HG03039 (cell line): ENCODE measurements at regions not wholly inside any gene's neighbourhood (a gene's known extent, or its start where the extent isn't known, plus 50 kb on each side); places are given as distances from the start of the nearest gene placed in this dataset.
"Not testable (repeated sequence)": the region's sequence is repeated elsewhere in the genome, so short reads cannot be mapped to it uniquely, and the experiment has no call there.

Experiments used
- ATAC-seq: cut with Tn5 transposase; IDR thresholded peaks from one replicate; pipeline ENCODE4 v1.9.1; 2021; ENCODE audit warnings: mild to moderate bottlenecking, moderate library complexity; ENCODE audit not compliant: unreplicated experiment

DNA sequence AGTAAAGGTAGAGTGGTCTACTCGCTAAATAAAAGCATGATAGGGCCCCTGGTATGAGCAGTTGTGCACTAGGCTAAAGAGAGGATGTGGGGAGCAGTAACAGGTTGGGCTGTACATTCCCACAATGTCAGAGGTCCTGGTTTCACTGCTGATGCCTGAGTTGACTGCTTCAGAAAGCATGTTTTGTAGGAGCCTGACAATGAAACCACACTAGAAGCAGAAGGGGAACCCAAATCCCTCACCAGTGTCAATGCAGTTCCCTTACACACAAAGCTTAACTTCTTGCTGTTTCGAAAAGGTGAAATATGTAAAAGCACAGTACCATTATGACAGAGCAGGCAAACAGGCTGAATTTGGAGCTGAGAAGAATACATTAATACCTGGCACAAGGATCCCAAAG lies 291.7 kb upstream of the KYNU start:
- peak; percentile 66 for ATAC-seq

DNA sequence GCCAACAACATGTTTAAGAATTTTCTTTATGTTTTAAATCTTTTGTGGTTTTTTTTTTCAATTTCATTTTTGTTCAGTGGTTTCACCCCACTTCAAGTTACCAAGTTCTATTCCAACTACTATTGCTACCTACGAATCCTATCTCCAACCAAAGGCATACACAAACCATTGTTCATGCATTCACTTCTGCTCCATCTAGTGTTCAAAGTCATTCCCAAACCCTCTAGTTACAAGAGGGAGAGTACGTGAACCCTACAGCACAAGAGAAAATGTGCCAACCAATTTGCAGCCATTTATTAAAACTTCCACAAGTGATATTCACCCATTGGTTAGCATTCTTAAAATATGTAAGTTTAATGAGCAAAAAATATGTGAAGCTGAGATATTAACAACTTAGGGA lies 295.1 kb upstream of the KYNU start:
- no peak for ATAC-seq

DNA sequence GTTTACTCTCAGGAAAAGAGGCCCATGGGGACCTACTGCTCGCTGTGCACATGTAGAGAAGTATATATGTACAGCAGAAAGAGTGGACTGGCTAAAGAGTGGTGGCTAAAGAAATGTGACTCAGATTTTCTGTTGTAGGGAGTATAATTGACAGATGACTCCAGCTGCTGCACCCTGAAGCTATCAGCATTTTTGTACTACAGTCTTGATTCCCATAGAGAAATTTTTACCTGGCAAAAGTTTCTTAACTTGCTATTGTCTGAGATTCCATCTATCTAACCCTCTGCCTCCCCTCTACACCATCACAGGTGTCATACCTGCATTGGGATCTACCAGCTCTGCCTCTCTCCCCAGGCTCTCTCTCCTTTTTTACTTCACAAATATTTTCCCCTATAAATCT lies 296.0 kb upstream of the KYNU start:
- no peak for ATAC-seq

DNA sequence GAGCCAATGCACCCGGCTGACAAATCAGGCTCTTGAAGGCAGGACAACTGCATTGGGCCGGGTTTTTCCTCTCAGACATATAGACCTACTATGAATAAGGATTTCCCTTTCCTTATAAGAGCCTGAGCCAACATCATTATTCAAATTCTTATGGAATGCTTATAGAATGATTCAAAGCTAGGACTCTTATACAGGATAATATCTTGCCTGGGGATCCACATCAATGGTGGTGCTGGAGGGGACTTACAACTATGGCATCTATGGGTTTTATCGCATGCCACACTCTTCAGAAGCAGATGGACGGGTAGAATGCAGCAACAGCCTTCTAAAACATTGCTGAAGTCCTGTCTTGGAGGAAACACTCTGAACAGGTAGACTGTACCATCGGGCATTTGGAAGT lies 296.8 kb upstream of the KYNU start:
- ATAC-seq = no peak

DNA sequence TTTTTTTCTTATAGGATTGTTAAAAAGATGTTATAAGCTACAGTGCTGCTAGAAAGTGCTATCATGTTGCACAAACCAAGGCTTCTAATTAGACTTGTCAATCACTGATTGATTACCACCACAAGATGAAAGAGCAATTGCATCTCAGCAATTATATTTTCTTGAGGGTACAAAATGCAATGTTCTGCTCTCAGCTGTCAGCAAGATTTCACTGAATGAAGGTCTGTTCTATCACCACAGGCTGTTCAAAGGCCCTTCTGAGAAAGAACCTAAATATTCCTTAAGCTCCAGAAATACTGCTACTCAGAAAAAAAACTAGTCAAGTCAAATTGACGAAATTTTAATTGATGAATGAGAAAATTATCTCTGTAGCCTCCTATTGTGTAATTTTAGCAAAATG lies 301.9 kb upstream of the KYNU start:
- no peak for ATAC-seq

DNA sequence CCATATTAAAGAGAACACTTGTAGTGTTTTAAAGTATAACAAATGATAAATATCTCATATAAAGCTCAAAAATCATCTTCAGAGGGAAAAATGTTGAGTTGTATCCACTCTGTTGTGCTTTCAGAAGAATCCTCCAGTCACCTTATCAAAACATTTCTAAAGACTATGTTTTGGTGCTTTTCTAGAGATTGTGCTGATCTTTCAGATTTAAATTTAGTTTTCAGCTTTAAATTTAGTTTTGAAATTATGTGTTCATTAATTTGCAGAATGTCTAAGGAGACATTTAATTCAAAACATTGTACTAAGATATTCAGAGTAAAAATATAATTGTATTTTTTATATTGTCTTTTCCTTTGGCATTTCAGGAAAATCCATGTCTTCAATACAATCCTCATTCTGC lies 303.1 kb upstream of the KYNU start:
- ATAC-seq = no peak

DNA sequence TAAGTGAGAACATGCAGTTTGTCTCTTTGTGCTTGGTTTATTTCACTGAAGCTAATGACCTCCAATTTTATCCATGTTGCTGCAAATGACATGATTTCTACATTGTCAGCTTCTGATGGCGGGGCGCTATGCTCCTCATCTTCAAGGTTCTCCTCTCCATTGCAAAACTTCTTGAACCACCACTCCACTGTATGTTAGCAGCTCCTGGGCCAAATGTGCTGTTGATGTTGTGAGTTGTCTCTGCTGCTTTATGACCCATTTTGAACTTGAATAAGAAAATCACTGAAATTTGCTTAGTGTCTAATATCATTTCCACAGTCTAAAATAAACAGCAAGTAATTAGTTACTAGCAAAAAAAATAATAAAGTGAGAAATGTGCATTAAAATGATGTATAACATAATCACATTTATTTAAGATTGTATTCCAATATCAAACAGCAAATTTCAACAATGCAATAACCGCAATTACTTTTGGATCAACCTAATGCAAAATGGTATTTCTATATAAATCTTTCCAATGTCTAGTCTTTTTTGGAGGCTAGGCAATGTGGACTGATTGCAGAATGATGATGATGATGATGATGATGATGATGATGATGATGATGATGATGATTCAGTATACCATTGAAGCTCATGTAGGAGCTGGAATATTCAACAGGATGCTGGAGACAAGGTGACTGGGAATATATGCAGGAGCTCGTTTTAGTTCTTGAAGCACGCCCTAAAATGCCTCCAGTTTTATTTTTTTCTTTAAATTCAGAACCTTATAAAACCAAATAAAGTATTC lies 304.9 kb upstream of the KYNU start:
- ATAC-seq = no peak

DNA sequence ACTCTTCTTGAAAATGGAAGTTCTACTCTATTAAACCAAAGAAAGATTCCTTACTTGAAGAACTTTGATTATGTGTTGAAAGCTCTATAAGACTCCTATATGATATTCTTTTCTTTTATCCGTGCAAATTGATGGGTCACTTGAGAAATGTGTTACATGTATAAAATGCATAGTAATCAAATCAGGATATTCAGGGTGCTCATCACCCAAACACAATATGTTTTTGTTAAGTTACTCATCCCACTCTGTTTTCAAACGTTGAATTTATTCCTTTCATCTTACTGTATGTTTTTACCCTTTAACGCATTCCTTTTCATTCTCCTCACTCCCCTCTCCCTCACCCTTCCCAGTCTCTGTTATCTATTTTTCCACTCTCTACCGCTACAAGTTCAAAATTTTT lies 305.5 kb upstream of the KYNU start:
- no peak for ATAC-seq

DNA sequence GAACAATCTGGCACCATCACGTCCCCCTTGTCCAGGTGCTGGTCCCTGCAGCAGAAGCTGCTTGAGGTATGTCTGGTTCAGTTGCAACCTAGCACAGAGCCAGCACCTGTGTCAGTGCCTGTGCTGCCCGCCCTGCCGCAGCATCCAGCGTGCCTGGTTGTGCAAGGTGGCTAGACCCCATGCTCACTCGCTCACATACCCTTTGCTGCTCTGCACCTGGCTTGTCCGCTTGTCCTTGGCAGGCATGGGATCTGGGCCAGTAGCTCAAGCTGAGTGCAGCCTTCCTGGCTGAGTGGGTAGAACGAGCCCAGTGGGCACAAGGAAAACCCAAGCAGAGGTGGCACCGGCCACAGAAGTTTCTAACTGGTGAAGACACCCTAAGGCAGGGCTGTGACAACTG lies 314.6 kb upstream of the KYNU start:
- no peak for ATAC-seq

DNA sequence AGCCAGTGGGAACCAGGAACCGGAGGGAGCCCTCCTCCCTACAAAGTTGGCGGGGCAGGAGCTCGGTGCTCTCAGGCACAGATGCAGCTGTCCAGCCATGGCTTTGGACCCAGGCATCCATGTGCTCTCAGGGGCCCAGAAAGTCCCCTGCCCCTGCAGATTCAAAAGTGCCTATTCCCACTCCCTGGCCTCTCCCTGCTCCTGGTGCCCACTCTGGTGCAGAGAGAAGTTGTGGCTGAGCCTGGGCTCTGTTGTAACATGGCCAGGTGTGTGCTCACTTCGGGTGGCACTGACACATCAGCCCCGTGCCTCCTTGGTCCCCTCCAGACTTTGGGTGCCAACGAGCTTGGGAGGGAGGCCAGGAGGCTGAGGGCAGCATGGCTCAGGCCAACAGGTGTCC lies 315.8 kb upstream of the KYNU start:
- no peak for ATAC-seq

DNA sequence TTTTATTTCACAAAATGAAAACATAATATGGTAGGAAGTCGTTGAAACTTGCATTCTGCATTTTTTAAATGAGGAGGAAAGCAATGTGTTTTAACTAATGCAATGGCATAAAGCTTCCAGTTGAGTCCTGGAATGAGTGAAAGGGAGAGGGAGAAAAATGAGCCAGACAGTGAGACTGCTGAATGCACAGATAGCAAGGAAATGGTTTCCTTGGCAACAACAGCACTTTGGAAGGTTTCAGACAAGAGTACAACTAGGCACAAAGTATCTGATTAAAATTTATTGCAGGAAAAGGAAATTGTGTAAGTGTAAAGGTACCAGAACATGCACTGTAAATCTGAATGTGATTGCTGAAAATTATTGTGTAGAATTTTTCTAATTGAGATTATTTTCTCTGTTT lies 320.1 kb upstream of the KYNU start:
- ATAC-seq = no peak

DNA sequence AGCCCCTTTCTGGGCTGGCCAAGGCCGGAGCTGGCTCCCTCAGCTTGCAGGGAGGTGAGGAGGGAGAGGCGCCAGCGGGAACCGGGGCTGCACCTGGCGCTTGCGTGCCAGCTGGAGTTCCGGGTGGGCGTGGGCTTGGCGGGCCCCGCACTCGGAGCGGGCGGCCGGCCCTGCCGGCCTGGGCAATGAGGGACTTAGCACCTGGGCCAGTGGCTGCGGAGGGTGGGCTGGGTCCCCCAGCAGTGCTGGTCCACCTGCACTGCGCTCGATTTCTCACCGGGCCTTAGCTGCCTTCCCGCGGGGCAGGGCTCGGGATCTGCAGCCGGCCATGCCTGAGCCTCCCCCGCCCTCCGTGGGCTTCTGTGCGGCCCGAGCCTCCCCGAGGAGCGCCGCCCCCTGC lies 331.5 kb upstream of the KYNU start:
- not testable (repeated sequence) for ATAC-seq

DNA sequence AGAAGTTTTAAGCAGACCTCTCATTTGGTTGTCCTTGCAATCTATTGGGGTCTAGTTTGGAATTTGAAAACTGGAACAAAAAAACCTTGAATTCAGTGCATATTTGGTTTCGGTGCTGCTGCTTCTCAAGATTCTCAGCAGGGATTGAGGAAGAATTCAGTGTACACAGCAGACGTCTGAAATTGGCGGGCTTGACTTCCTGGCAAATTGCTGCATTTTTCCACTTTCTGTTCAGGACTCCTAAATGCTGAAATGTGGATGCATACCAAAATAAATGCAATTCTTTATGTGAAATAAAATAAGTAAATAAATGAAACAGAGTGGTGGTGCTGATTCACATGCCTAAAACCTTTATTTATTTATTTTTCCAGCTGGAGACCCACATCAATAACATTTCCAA lies 332.4 kb upstream of the KYNU start:
- ATAC-seq = no peak

DNA sequence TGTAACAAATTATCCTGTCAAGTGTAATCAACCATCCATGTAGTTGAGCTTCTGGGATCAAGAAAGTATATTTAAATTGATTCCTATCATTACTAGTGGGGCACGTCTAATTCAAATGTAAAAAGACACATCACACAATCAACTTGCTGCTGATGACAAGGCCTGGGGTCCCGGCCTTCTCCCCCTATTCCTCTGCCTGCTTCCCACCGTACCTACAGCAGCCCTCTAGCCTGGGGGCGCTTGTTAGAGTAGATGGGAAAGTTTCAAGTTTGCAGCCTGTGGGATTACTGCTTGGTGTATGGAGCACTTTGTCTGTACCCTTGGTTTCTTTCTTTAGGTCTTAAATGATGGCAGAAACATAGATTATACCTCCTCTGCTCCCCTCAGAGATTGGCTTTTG lies 333.3 kb upstream of the KYNU start:
- no peak for ATAC-seq

DNA sequence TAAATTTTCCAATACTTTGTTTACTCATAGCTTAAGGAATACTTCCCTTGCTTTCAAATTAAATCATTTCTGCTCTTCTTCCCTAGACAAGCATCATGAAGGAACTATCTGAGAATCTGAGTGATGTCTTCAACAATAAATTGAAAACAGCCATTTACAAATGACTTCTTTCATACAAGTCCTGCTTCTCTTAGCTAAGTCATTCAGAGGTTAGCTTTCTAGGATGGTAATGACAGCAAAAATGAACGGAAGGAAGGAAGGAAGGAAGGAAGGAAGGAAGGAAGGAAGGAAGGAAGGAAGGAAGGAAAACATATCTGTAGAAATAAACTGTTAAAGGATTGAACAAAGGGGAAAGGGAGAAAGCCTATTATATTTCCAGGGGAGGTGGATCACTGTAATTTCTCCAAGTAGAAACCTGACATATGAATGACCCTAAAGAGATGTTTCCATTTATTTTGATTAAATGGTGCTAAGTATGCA lies 335.0 kb upstream of the KYNU start:
- ATAC-seq = no peak

DNA sequence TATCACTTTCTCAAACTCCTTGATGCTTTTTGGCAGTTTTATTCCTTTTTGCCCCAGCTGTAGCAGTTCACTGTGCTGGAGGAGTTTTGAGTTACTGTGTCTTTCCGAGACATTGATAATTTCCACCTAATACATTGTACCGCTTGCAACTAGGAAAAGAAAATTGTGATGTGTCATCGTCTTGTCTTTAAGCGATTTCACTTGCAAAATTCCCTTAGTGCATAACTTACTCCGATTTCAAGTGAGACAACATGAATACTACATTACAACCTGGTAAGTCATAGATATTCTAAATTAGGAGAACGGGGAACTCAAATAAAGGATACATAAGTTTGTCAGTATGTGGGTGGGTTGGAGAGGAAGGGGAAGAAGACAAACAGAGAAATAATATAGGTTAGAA lies 340.5 kb upstream of the KYNU start:
- no peak for ATAC-seq

DNA sequence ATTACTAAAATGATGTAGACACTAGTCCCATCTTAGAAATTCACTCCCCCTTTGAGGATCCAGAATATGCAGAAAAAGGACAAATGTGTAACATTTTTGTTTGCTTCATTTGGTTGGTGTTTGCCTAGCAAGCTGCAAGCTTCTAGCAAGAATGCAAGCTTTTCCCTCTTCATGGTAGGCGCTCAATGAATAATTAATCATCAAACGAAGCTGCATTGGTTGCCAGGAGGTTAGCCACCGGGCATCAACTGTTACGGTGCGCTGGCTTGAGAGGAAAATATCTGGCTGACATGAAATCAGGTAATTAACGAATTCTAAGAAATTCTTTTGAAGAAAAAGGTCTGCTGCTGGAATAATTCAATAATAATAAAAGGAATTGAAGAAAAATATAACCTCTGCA lies 341.0 kb upstream of the KYNU start:
- ATAC-seq = no peak

DNA sequence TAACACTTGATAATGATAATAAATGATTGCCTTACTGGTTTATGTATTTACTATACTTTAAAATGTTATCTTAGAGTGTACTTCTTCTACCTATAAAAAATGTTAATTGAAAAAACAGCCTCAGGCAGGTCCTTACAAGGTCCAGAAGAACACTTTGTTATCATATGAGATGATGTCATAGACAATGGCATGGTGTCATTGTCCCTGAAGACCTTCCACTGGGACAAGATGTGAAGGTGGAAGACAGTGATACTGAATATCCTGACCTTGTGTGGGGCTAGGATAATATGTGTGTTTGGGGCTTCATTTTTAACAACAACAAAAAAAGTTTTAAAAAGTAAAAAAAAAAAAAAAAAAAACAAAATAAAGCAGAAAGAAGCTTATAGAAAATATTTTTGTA lies 342.2 kb upstream of the KYNU start:
- no peak for ATAC-seq

DNA sequence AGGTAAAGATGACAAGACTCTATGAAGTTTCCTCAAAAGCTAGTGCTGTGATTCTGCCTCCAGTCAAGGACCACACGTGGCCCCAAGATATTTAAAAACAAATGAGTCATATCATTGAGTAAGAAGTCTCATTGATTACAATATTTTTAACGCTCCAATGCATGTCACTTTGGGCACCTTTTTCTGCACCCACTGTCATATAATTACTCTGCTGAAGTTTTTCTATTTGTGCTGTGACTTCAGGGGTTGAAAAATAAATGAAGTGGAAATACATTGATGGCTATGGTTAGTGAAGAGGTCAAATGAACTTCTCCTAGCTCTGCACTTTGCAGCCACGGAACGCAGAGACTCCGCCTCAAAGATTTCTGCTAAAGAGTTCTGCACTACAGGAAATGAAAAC lies 344.3 kb upstream of the KYNU start:
- no peak for ATAC-seq

DNA sequence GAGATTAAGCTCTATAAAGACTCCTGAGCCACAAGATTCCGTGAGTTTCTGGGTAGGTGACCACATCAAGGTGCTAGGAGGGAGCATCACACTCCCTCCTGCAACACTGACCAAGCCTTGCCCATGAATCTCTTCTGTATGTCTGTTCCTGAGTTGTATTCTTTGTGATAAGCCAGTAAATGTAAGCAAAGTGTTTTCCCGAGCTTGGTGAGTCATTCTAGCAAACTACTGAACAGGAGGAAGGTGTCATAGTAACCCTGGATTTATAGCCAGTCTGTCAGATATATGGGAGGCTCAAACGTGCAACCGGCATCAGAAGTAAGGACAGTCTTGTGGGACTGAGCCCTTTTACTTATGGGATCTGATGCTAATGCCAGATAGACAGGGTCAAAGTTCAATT lies 346.1 kb upstream of the KYNU start:
- no peak for ATAC-seq

DNA sequence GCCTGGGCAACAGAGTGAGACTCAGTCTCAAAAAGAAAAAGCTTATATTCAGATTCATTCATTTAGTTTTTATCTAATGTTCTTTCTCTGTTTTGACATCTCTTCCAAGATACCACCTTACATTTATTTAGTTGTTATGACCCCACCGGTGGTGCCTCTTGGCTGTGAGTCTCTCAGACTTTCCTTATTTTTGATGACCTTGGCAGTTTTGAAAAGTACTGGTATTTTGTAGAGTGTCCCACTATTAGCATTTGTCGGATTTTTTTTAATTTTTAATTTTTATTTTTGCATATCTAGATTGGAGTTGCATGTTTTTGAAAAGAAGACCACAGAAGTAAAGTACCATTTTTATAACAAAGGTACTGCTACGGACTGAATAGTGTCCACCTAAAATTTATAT lies 351.7 kb upstream of the KYNU start:
- ATAC-seq = no peak

DNA sequence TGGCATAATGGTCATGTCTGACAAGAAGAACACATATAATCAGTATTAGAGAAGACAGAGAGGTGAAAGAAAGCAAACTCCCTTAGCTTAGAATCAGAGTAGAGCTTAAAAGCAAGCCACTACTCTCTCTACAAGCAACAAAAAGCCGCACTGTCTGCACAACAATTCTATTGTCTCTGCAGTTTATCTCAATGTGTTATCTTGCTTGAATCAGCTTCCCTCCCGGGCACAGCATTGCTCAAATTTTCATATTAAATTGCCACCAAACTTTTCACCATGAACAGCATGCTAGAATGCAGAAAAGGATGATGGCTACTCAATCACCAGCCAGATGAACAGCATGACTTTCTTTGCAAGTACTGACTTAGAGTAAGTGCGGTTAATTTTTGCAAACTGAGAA lies 356.0 kb upstream of the KYNU start:
- ATAC-seq = no peak

DNA sequence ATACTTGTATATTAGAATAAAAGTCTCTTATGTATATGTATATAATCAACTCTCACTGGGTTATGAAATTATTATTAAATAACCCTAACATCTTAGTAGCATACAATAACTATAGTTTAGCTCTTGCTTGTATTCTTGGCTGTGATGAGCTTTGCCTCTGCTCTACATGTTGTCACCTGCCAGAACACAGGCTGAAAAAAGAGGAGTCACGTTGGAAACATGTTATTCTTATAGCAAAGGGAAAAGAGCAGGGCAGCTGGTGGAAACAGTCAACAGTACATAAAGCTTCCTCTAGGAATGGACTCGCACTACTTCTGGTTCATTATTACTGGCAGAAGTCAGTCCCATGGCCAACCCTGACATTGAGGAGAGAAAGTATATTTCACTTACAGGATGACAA lies 362.0 kb upstream of the KYNU start:
- no peak for ATAC-seq
